22Rv1 (cell line): ENCODE measurements at regions not wholly inside any gene's neighbourhood (a gene's known extent, or its start where the extent isn't known, plus 50 kb on each side); places are given as distances from the start of the nearest gene placed in this dataset.

Experiments
- ZFX ChIP-seq: fragments of 450-650 bp; IDR thresholded peaks from 2 replicates; pipeline ENCODE4 v1.6.1; 2017; ENCODE audit warnings: antibody characterized with exemption, borderline replicate concordance
- TF ChIP-seq, protein P1 (sequence below): fragments of 450-650 bp; IDR thresholded peaks from 2 replicates; pipeline ENCODE4 v1.5.1; 2017; ENCODE audit warnings: mild to moderate bottlenecking

GRCh38 chr5:174535669-174536068, 188.7 kb upstream of the MSX2 start:
- TF ChIP-seq, protein P1, sequence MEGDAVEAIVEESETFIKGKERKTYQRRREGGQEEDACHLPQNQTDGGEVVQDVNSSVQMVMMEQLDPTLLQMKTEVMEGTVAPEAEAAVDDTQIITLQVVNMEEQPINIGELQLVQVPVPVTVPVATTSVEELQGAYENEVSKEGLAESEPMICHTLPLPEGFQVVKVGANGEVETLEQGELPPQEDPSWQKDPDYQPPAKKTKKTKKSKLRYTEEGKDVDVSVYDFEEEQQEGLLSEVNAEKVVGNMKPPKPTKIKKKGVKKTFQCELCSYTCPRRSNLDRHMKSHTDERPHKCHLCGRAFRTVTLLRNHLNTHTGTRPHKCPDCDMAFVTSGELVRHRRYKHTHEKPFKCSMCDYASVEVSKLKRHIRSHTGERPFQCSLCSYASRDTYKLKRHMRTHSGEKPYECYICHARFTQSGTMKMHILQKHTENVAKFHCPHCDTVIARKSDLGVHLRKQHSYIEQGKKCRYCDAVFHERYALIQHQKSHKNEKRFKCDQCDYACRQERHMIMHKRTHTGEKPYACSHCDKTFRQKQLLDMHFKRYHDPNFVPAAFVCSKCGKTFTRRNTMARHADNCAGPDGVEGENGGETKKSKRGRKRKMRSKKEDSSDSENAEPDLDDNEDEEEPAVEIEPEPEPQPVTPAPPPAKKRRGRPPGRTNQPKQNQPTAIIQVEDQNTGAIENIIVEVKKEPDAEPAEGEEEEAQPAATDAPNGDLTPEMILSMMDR: no peak
- TF ChIP-seq ZFX: no peak
